Effector CD4-positive, alpha-beta T cell (primary cell): ENCODE measurements at regions not wholly inside any gene's neighbourhood (a gene's known extent, or its start where the extent isn't known, plus 50 kb on each side); places are given as distances from the start of the nearest gene placed in this dataset.
A peak's percentile ranks its signal among the peaks of the same experiment; 100 is the strongest.

Source experiments
- DNase-seq: peaks from one replicate; pipeline ENCODE4 v3.0.0-alpha.2; 2020

DNA sequence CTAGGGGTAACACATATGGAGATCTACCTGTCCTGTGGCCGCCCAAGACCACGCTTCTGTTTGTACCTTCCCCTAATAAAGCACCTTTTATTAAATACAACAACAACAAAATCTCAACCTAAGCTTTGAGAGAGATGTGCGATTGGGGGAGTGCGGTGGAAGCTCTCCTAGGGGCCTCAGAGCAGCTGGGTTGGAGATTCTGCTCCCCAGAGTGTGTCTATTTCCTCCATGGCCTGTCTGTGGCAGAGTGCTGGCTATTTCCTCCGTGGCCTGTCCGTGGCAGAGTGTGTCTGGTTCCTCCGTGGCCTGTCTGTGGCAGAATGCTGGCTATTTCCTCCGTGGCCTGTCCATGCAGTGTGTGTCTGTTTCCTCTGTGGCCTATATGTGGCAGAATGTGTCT is 139.3 kb upstream of the IPO9 start:
- DNase-seq, result no peak

DNA sequence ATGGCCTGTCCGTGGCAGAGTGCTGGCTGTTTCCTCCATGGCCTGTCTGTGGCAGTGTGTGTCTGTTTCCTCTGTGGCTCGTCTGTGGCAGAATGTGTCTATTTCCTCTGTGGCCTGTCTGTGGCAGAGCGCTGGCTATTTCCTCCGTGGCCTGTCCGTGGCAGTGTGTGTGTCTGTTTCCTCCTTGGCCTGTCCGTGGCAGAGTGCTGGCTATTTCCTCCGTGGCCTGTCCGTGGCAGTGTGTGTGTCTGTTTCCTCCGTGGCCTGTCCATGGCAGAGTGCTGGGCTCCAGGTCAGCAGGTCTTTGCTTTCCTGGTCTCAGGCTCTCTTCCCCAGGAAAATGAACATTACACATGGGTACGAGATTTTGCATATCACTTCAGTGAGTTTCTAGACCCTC is 138.4 kb upstream of the IPO9 start:
- DNase-seq, result no peak

DNA sequence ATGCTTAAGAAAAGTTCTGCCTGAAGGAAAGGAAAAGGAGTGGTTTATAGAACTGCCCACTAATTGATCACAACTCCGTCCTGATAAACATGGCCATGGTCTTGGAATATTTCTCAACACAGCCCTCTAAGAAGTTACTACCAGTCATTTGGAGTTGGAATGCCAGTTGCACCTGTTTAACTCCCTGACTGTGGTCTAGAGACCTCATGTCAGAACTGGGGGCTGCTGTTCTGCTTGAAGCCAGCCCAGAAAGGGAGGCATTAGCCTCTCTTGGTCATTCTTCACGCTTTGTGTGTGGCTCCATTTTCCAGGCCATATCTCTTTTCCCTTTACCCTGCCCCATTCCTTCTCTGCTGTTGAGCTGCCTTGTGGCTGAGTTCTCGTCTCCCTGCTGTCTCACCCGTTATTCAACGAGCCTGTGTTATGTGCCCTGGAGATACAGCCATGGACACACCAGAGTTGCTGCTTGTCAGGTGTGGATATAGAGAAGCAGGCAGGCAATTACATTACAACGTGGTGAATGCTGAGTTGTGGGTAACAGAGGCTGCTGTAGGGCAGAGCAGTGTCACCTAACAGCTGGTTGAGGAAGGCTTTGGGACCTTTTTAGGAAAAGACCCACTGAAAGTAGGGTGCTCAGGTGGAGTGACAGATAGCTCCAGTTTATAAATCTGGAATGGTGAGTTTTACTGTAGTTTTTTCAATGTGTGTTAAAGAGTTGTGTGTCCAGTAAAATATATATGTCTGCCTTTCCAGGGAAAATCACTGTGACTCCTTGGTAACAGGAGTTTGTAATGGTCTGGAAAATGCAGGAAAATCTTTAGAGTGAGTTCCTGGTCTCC is 137.0 kb upstream of the IPO9 start:
- DNase-seq, result no peak

DNA sequence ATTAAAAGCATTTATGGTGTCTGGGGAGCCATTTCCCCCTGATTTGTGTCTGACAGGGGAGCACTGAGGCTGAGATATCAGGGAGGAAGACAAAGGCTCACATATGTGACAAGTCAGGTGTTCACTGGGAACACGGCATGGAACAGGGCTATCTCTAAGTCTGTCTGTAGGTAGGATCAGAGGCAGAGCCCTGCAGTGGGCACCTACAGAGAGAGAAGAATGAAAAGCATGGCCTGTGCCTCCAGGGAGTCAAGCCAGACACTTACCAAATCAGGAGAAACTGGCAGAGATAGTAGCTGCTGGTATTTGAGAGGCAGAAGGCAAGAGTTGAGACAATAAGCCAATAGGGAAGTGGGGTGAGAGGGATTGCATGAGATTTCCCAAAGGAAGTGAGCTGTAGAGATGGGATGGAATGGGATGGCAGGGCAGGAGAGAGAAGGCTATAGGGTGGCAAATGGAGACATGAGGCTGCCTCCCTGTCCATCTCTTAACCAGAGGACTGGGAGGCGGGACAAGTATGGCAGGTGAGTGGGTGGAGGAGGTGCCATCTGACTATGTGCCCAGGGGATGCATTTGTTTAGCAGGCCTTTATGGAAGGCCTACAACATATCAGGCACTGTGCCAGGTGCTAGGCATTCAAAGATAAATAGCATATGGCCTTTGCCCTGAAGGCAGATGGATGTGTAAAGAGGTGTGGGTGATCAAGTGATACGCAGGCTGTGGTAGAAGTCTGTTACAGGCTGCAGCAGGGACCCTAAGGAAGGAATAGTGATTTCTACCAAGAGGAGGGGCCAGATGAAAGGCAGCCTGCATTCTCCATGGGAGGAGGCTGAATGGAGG is 136.2 kb upstream of the IPO9 start:
- DNase-seq, result no peak

DNA sequence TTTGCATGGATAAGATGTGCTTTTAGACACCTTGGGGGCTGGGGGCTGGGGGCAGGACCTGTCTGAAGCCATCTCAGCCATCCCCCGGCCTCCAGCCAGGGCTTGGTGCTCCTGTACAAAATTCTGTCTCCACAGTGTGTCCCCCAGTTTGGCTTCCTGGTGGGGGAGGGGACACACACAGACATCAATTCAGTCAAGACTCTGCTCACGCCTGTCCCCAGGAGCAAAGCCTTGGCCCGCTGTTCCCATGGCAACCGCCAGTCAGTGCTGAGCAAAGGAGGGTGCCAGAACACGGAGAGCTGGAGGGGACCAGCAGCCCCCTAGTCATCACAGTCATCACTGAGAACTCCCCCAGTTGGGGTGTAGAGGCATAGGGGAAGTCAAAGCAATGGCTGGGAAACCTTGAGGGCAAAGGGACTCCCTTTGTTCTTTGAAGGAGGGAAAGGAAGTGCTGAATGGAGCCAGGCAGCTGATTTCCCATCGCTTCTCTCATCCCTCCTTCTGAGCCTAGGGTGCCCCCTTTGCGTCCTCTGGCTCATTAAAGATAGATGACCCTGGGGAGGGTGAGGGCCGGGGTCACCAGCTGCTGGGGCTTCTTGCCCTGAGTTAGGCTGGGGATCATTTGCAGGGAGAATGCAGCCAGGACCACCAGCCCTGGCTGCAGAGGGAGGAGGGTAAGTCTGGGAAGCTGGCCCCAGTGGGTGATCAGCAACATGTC is 134.9 kb upstream of the IPO9 start:
- DNase-seq, result no peak

DNA sequence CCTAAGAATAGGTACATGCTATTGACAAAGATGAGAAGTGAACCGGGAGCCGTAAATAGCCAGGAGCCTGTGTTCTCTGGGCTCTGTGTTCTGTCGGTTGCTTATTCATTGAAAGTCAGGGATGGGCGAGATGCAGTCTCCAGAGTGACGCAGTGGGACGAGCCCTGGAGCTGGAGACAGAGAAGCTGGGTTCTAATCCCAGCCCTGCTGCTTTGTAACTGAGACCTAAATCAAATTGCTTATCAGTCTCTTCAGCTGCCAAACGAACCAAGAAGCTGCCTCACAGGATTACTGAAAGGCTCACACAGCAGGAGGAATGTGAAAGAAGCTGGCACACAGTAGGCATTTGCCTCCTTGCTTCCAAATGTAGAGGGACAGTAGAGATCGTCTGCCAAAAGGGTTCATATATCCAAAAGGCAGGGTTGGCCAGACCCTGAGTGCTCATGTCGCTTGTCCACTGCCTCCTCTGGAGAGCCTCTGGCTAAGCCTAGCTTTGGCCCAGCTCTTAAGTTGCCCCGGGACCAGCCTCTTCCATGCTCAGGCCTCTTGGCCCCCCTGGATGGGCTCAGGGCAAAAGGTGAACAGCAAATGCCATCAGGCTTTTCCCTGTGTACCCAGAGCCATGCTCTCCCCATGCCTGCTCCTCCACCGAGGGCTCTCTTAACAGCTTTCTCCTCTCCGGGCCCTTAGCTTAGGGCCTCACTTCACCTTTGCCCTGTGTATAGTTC is 134.2 kb upstream of the IPO9 start:
- DNase-seq, result no peak

DNA sequence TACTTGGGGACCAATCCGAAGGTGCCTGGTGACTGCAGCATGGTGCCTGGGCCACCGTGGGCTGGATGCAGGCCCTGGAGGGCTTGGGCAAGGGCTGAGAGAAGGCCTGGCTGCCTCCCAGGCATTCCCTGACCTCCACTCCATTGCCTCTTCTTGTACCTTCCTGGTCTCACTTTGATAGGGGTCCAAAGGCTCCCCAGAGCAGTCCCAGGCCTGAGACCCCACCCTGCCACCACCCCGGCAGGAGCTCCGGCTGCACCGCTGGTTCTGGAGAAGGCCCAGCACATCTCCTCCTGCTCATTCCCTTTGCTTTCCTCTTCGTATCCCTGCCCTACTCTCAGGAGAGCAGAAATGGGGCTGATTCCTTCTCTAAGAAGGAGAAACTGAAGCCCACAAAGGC is 133.3 kb upstream of the IPO9 start:
- no peak for DNase-seq

DNA sequence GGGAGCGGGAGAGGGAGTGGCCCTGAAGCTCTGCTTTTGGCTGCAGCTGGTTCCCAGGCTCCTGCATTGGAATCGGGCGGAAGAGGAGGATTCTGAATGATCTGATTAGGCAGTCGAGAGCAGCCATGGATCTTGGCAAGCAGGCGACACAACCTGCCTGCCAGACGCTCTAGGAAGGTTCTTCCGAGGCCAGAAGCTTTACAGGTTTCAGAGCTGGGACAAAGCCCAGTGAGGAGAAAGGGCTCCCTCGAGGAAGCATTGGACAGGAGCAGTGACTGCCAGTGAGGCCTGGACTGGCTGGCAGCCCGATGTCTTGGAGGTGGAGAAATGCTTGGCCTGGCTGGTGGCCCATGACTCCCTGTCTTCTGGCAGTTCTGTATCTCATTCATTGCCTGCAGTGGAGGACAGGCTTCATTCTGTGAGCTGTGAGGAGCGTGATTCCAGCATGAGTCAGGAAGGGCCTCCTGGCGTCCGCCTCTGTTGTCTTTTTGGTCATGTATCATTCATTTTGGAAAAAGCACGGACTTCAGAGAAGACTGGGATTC is 132.7 kb upstream of the IPO9 start:
- no peak for DNase-seq

DNA sequence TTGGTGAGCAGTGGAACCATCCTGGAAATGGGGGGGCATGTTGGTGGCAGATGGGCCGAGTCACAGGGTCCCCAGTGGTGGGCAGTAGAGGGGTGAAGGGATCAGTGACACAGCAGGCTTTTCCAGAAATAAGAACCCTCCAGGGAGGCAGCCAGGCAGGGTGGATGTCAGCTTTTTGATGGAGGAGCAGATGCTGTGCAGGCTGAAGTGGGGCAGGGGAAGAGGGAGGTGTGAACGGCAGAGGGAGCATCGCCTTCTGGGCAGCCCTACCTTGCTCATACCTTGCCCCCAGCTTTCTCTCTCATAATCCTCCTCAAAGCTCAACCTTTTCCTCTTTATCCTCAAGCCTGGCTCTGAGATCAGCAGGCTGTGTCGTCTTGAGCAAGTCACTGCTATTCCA is 131.8 kb upstream of the IPO9 start:
- no peak for DNase-seq

DNA sequence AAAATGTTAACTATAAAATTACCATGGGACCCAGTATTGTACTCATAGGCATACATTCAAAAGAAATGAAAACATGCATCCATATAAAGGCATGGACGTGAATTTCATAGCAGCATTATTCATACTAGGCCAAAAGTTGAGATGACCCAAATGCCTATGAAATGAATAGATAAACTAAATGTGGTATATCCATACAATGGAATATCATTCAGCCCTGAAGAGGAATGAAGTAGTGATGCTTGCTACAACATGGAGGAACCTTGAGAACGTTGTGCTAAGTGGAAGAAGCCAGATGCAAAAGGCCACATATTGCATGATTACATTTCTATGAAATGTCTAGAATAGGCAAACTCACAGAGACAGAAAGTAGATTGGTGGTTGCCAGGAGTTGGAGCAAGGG is 127.1 kb upstream of the IPO9 start:
- no peak for DNase-seq

DNA sequence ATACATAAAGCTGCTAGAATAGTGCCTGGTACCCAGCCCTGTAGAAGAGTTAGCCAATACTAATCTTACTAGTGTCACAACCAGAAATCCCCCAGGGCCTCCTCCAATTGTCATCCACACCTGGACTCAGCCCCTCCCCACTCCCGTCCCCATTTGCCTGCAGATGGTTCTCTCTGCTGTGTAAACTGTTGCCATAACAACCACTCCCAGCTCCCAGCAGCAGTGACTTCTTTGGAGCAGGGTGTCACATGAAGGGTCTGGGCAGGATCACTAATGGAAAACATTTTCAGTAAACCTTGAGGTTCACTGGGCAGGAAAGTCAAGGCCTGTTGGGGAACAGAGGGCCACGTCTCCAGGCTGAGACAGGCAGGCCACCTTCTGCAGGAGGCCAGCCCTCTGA is 126.0 kb upstream of the IPO9 start:
- DNase-seq, result no peak

DNA sequence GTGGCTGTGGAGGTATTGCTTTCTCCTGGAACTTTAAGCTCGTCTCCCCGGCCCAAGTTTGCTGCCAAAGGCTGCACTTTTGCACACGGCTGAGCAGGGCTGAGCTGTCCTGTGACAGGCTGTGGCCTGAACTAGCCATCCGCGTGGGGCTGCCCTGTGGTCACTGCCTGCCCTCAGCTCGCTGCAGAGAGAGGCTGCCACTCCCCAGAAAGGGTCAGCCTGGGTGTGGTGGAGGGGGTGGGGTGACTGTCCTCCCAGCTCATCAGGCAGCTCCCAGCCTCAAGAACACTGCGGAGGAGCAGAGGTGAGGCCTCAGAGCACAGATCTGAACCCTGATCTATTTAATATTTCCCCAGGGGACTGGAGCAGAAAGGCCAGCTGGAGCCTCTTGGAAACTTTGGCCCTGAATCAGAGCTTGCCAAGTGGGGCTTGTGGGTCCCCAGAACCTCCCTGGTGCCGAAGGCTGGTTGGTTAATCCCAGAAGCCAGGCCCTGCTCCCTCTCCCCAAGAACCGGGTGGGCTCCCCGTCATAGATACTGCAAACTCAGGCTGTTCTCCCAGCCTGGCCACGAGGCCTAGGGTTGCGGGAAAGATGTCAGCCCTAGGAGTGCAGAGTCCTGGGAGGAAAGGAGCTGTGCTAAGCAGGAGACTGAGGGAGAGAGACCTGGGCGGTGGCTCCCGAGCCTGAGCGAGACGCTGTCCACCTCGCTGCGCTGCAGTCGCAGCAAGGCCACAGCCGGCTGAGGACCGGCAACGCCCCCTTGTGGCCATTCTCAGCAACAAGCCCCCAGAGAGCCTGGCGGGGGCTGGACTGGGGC is 125.1 kb upstream of the IPO9 start:
- peak; percentile 34 for DNase-seq

DNA sequence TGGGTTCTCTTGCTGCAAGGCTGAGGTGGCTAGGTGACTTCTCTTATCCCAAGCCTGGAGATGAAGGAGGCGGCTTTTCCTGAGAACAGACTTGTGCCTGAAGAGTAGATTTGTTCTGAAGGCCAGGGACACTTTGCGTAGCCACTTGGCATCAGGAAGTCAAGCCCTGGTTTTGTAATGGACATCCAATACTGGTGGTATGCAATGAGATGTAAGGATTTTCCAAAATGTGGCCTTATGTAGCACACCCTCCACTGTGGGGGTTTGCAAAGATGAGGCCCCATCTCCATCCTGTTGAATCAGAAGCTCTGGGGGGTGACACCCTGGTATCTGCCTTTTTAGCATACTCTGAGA is 124.5 kb upstream of the IPO9 start:
- DNase-seq, result no peak

DNA sequence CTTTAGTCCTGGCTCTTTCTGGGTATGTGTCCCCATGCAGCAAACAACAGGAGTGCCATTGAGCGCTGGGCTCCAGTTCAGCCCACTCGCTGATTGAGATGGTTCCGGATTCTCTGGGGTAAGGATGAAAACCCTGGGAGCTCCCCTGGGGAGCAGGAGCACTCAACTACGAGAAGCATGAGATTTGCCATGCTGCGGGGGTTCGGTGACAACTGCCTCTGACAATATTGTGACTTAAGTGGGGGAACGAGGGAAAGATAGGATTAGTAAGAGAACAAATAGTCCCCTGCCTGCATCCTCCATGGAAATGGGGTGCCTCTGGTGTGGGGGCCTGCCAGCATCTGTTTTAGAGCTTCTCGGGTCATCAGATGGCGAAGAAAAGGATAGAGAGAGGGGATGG is 123.6 kb upstream of the IPO9 start:
- DNase-seq, result no peak

DNA sequence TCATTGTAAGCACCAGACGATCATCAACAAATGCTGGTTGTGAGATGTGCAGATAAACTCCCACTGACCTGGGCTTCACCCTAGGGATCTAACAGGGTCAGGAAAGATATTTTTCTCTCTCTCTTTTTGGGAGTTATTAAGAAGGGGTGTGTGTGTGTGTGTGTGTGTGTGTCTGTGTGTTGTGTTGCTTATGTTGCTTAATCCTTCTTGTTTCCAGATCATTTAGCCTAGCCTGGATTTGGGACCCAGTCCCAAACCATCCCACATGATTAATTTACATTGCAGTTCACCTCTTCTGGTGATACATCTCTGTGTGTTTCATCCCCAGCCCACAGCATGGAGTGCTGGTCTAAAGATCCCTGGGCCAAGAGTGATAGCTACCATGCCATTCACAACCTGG is 122.8 kb upstream of the IPO9 start:
- no peak for DNase-seq

DNA sequence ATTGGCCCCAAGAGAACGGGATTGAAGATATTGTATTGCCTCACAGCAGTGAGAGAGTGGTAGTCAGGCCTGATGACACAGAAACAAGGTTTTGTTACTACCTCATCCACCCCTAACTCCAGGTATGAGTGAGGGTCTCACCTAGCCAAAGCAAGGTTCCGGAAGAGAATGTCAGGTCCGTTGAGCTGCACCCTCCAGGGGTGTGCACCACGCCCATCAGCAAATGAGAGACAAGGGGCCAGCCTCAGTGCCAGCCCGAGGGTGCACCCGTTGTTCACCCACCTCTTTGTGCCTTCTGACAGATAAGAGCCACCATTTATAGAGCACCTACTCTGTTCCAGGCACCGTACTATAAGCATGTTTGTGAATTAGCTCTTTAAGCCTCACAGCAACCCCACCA is 121.9 kb upstream of the IPO9 start:
- DNase-seq, result no peak

DNA sequence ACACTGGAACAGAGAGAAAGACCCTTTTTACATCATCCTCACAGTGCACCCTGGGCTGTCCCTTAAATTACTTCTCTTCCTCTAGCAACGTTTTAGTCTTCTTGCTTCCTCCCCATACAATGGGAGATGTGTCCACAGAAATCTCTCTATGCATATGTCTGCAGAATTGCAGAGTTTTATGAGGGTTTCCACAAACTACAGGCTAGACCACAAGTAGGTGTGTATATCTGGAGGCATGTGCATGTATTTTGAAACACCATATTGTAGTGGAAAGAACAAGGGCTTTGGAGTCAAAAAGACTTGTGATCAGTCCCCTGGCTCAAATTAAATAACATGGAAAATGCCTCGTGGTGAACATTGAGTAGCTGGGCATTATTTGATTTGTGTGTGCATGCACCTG is 121.3 kb upstream of the IPO9 start:
- DNase-seq, result no peak

DNA sequence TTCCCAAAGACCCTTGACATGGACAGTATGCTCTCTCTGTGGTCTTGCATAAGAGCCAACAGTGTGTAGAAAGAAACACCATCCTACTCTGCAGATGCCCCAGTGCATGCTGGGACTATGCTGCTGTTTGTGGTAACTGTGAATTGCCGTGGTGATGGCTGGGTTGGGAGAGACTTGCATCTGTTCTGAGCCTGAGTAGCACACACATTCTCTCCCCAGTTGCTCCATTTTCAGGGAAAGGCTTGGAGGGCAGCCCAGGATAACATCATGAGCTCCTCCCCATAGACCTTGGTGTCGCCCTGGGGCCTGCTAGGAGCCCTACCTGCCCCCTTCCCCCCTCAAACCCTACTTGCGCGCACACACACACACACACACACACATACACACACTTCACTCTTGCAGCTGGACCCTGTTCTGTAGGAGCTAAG is 120.9 kb upstream of the IPO9 start:
- DNase-seq, result no peak

DNA sequence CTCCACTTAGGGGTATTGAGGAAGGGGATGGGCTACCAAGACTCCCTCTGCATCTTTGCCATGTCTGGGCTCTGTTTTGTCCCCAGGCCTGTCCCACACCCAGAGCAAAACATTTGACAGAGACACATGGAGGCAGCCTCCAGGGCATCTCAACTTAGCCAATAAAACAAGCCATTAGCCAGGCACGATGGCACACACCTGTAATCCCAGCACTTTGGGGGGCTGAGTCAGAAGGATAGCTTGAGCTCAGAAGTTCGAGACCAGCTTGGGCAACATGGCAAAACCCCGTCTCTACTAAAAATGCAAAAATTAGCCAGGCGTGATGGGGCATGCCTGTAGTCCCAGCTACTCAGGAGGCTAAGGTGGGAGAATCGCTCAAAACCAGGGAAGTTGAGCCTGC is 120.3 kb upstream of the IPO9 start:
- no peak for DNase-seq

DNA sequence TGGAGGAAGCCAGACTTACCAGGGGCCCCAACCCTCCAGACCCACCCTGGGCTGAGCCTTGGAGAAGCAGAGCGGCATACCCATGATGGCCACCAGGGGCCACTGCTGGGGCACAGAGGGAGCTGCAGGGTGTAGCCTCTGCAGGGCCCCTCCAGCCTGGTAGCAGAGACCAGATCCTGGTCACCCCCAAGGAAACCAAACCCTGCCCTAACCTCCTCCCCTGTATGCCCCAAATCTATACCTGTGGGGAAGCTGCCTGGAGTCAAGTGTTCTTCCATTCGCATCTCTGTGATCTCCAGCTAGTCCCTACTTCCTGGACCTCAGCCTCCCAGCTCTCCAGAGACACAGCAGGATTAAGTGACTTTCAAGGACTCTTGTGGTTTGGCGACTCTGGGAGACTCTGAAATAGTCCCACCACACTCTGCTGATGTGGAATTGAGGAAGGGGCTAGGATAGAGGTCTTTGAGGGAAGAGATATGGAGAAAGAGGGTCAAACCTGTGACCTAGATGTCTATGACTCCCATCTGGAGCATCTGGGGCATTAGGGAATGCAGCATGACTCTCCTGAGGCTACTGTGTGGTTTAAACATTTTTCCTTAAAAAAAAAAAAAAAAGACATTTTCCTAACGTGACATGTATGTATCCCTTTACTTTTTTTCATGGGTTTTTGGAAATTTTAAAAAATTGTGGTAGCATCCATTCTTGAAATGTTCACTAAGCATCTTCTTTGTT is 119.2 kb upstream of the IPO9 start:
- peak; percentile 34 for DNase-seq
